Mammary epithelial cell (primary cell): ENCODE measurements at regions not wholly inside any gene's neighbourhood (a gene's known extent, or its start where the extent isn't known, plus 50 kb on each side); places are given as distances from the start of the nearest gene placed in this dataset.

Source experiments
- CTCF ChIP-seq, 2 donors: IDR thresholded peaks in 1 of 2; conservative IDR thresholded peaks in 1 of 2; 2 replicates each; pipeline ENCODE4 v1.5.1; 2011 to 2012; ENCODE audit warnings: inconsistent platforms in 2 of 2, low read length in 2 of 2, mild to moderate bottlenecking in 2 of 2, control low read depth in 1 of 2, low read depth in 1 of 2; ENCODE audit not compliant: insufficient read depth in 1 of 2; ENCODE audit errors: extremely low read depth in 1 of 2
- EZH2 ChIP-seq: IDR thresholded peaks from 2 replicates; pipeline ENCODE4 v1.6.1; 2012; ENCODE audit warnings: low read length, inconsistent platforms, borderline replicate concordance

GRCh38 chr5:126115059-126115629 is 308.1 kb upstream of the GRAMD2B start:
- TF ChIP-seq CTCF (conservative IDR thresholded peaks at IDR 0.05 in 1 of 2, IDR thresholded peaks at IDR 0.05 in 1 of 2; ENCODE audit: extremely low read depth in 1 of 2, insufficient read depth in 1 of 2, low read depth in 1 of 2, low read length in 2 of 2) (no peak), EZH2 (no peak)
